ENCODE measurements at regions not wholly inside any gene's neighbourhood (a gene's known extent, or its start where the extent isn't known, plus 50 kb on each side); places are given as distances from the start of the nearest gene placed in this dataset.

GRCh38 chr2:151087377-151087776, 174.3 kb downstream of the RBM43 start:
- DNase-seq (ENCODE audit: low read depth in 1 of 2, low spot score in 1 of 2) = no peak

GRCh38 chr2:151085181-151085611, 176.5 kb downstream of the RBM43 start:
- DNase-seq (ENCODE audit: low read depth in 1 of 2, low spot score in 1 of 2) = no peak

- DNase-seq (ENCODE audit: low read depth in 1 of 2, low spot score in 1 of 2) = no peak
Measured at GRCh38 chr2:151083856-151084795, 177.5 kb downstream of the RBM43 start.

- DNase-seq (ENCODE audit: low read depth in 1 of 2, low spot score in 1 of 2) = no peak
Measured at GRCh38 chr2:151078889-151079288, 182.8 kb downstream of the RBM43 start.

GRCh38 chr2:151071906-151072305, 189.8 kb downstream of the RBM43 start:
- DNase-seq (ENCODE audit: low read depth in 1 of 2, low spot score in 1 of 2) = no peak

GRCh38 chr2:151071382-151071781, 190.3 kb downstream of the RBM43 start:
- no peak for DNase-seq (ENCODE audit: low read depth in 1 of 2, low spot score in 1 of 2)

- DNase-seq (ENCODE audit: low read depth in 1 of 2, low spot score in 1 of 2) = no peak
Measured at GRCh38 chr2:151070253-151070652, 191.4 kb downstream of the RBM43 start.

GRCh38 chr2:151067658-151068369, 193.8 kb downstream of the RBM43 start:
- no peak for DNase-seq (ENCODE audit: low read depth in 1 of 2, low spot score in 1 of 2)

- DNase-seq (ENCODE audit: low read depth in 1 of 2, low spot score in 1 of 2) = no peak
Measured at GRCh38 chr2:151063271-151063670, 198.4 kb downstream of the RBM43 start.

GRCh38 chr2:151060287-151060686, 201.4 kb downstream of the RBM43 start:
- no peak for DNase-seq (ENCODE audit: low read depth in 1 of 2, low spot score in 1 of 2)

- DNase-seq (ENCODE audit: low read depth in 1 of 2, low spot score in 1 of 2) = no peak
Measured at GRCh38 chr2:151056870-151057269, 204.8 kb downstream of the RBM43 start.

GRCh38 chr2:151053661-151053990, 208.0 kb downstream of the RBM43 start:
- no peak for DNase-seq (ENCODE audit: low read depth in 1 of 2, low spot score in 1 of 2)

GRCh38 chr2:151052850-151053660, 208.6 kb downstream of the RBM43 start:
- DNase-seq (ENCODE audit: low read depth in 1 of 2, low spot score in 1 of 2) = no peak

- DNase-seq (ENCODE audit: low read depth in 1 of 2, low spot score in 1 of 2) = peak in 1 of 2 donors; percentile 4
Measured at GRCh38 chr2:151051574-151052220, 210.0 kb downstream of the RBM43 start.

GRCh38 chr2:151049746-151050145, 211.9 kb downstream of the RBM43 start:
- no peak for DNase-seq (ENCODE audit: low read depth in 1 of 2, low spot score in 1 of 2)

- DNase-seq (ENCODE audit: low read depth in 1 of 2, low spot score in 1 of 2) = no peak
Measured at GRCh38 chr2:151048331-151049054, 213.2 kb downstream of the RBM43 start.

GRCh38 chr2:151043484-151043883, 218.2 kb downstream of the RBM43 start:
- no peak for DNase-seq (ENCODE audit: low read depth in 1 of 2, low spot score in 1 of 2)

GRCh38 chr2:151042964-151043363, 218.7 kb downstream of the RBM43 start:
- no peak for DNase-seq (ENCODE audit: low read depth in 1 of 2, low spot score in 1 of 2)

GRCh38 chr2:151040039-151040438, 221.6 kb downstream of the RBM43 start:
- no peak for DNase-seq (ENCODE audit: low read depth in 1 of 2, low spot score in 1 of 2)

- DNase-seq (ENCODE audit: low read depth in 1 of 2, low spot score in 1 of 2) = no peak
Measured at GRCh38 chr2:151038516-151038915, 223.1 kb downstream of the RBM43 start.

All from activated CD4-positive, alpha-beta T cell treated with anti-CD3 and anti-CD28 coated beads, Interleukin-2, amount 50 U/mL, for 24 hours (primary cell).